Astrocyte (in vitro differentiated cells and primary cell): ENCODE measurements at regions not wholly inside any gene's neighbourhood (a gene's known extent, or its start where the extent isn't known, plus 50 kb on each side); places are given as distances from the start of the nearest gene placed in this dataset.

Experiments used
- CTCF ChIP-seq: IDR thresholded peaks from 2 replicates; pipeline ENCODE4 v1.5.1; 2011; ENCODE audit warnings: low read depth, mild to moderate bottlenecking, inconsistent platforms, low read length, moderate library complexity; ENCODE audit not compliant: insufficient read depth
- EZH2 ChIP-seq: IDR thresholded peaks from 2 replicates; pipeline ENCODE4 v1.6.1; 2012; ENCODE audit warnings: mild to moderate bottlenecking, low read length, inconsistent platforms; ENCODE audit not compliant: insufficient read depth

- TF ChIP-seq CTCF = peak; percentile 7
- no peak for TF ChIP-seq EZH2
Measured at GRCh38 chr6:134577998-134578397, 260.1 kb upstream of the SGK1 start.
